ENCODE measurements at regions not wholly inside any gene's neighbourhood (a gene's known extent, or its start where the extent isn't known, plus 50 kb on each side); places are given as distances from the start of the nearest gene placed in this dataset.

- peaks cover 4% of the 10 kb centered on the region for H3K27me3 Mint-ChIP-seq
- H3K9me3 Mint-ChIP-seq = no peaks in the 10 kb centered on the region
- H3K4me3 Mint-ChIP-seq = no peak overlapping the region
- peaks cover 3% of the 10 kb centered on the region for H3K4me1 Mint-ChIP-seq
- no peak for DNase-seq
- no peaks in the 10 kb centered on the region for H3K36me3 Mint-ChIP-seq
- H3K27ac Mint-ChIP-seq = no peak overlapping the region
Measured at GRCh38 chr16:48105976-48106375, 49.8 kb downstream of the ABCC12 start.

GRCh38 chr16:48105456-48105855, 50.3 kb downstream of the ABCC12 start:
- Mint-ChIP-seq H3K27ac (no peak overlapping the region), H3K4me3 (no peak overlapping the region), H3K9me3 (no peaks in the 10 kb centered on the region), H3K27me3 (peaks cover 4% of the 10 kb centered on the region), H3K4me1 (peaks cover 3% of the 10 kb centered on the region), H3K36me3 (no peaks in the 10 kb centered on the region)
- no peak for DNase-seq

GRCh38 chr16:48103591-48103990, 52.2 kb downstream of the ABCC12 start:
- H3K9me3 Mint-ChIP-seq = no peaks in the 10 kb centered on the region
- no peak overlapping the region for H3K27ac Mint-ChIP-seq
- H3K36me3 Mint-ChIP-seq = no peaks in the 10 kb centered on the region
- DNase-seq = no peak
- no peak overlapping the region for H3K4me3 Mint-ChIP-seq
- H3K4me1 Mint-ChIP-seq = peaks cover 3% of the 10 kb centered on the region
- peaks cover 4% of the 10 kb centered on the region for H3K27me3 Mint-ChIP-seq

- Mint-ChIP-seq H3K27ac (no peak overlapping the region), H3K4me1 (peaks cover 3% of the 10 kb centered on the region), H3K9me3 (no peaks in the 10 kb centered on the region), H3K27me3 (peaks cover 4% of the 10 kb centered on the region), H3K4me3 (no peak overlapping the region), H3K36me3 (no peaks in the 10 kb centered on the region)
- no peak for DNase-seq
Measured at GRCh38 chr16:48102083-48103008, 53.4 kb downstream of the ABCC12 start.

GRCh38 chr16:48101069-48101674, 54.6 kb downstream of the ABCC12 start:
- Mint-ChIP-seq H3K4me1 (peaks cover 3% of the 10 kb centered on the region), H3K27ac (no peak overlapping the region), H3K4me3 (no peak overlapping the region), H3K36me3 (no peaks in the 10 kb centered on the region), H3K27me3 (peaks cover 4% of the 10 kb centered on the region), H3K9me3 (no peaks in the 10 kb centered on the region)
- no peak for DNase-seq

GRCh38 chr16:48099455-48099854, 56.3 kb downstream of the ABCC12 start:
- peaks cover 4% of the 10 kb centered on the region for H3K27me3 Mint-ChIP-seq
- H3K27ac Mint-ChIP-seq = no peak overlapping the region
- H3K36me3 Mint-ChIP-seq = no peaks in the 10 kb centered on the region
- no peaks in the 10 kb centered on the region for H3K9me3 Mint-ChIP-seq
- H3K4me3 Mint-ChIP-seq = no peak overlapping the region
- H3K4me1 Mint-ChIP-seq = peaks cover 3% of the 10 kb centered on the region
- DNase-seq = no peak

- no peak for DNase-seq
- Mint-ChIP-seq H3K27ac (no peak overlapping the region), H3K27me3 (peaks cover 4% of the 10 kb centered on the region), H3K36me3 (no peaks in the 10 kb centered on the region), H3K4me3 (no peak overlapping the region), H3K4me1 (peaks cover 3% of the 10 kb centered on the region), H3K9me3 (no peaks in the 10 kb centered on the region)
Measured at GRCh38 chr16:48098472-48098871, 57.3 kb downstream of the ABCC12 start.

- H3K4me1 Mint-ChIP-seq = no peaks in the 10 kb centered on the region
- H3K27ac Mint-ChIP-seq = no peak overlapping the region
- H3K9me3 Mint-ChIP-seq = no peaks in the 10 kb centered on the region
- H3K4me3 Mint-ChIP-seq = no peak overlapping the region
- peaks cover 15% of the 10 kb centered on the region for H3K27me3 Mint-ChIP-seq
- no peak for DNase-seq
- no peaks in the 10 kb centered on the region for H3K36me3 Mint-ChIP-seq
Measured at GRCh38 chr16:48091117-48091516, 64.7 kb downstream of the ABCC12 start.

- Mint-ChIP-seq H3K36me3 (no peaks in the 10 kb centered on the region), H3K27me3 (peaks cover 15% of the 10 kb centered on the region), H3K9me3 (no peaks in the 10 kb centered on the region), H3K27ac (no peak overlapping the region), H3K4me3 (no peak overlapping the region), H3K4me1 (no peaks in the 10 kb centered on the region)
- no peak for DNase-seq
Measured at GRCh38 chr16:48089053-48089792, 66.6 kb downstream of the ABCC12 start.

- Mint-ChIP-seq H3K36me3 (no peaks in the 10 kb centered on the region), H3K4me3 (no peak overlapping the region), H3K9me3 (no peaks in the 10 kb centered on the region), H3K27ac (no peak overlapping the region), H3K27me3 (peaks cover 19% of the 10 kb centered on the region), H3K4me1 (no peaks in the 10 kb centered on the region)
- DNase-seq = no peak
Measured at GRCh38 chr16:48087639-48088038, 68.2 kb downstream of the ABCC12 start.

GRCh38 chr16:48086422-48086821, 69.4 kb downstream of the ABCC12 start:
- no peaks in the 10 kb centered on the region for H3K9me3 Mint-ChIP-seq
- H3K36me3 Mint-ChIP-seq = no peaks in the 10 kb centered on the region
- H3K4me3 Mint-ChIP-seq = no peak overlapping the region
- DNase-seq = no peak
- H3K27ac Mint-ChIP-seq = no peak overlapping the region
- H3K4me1 Mint-ChIP-seq = no peaks in the 10 kb centered on the region
- peaks cover 13% of the 10 kb centered on the region for H3K27me3 Mint-ChIP-seq

GRCh38 chr16:48085729-48086128, 70.1 kb downstream of the ABCC12 start:
- Mint-ChIP-seq H3K36me3 (no peaks in the 10 kb centered on the region), H3K27ac (no peak overlapping the region), H3K9me3 (no peaks in the 10 kb centered on the region), H3K27me3 (peaks cover 6% of the 10 kb centered on the region), H3K4me3 (no peak overlapping the region), H3K4me1 (no peaks in the 10 kb centered on the region)
- DNase-seq = no peak

GRCh38 chr16:48084826-48085225, 71.0 kb downstream of the ABCC12 start:
- Mint-ChIP-seq H3K4me3 (no peak overlapping the region), H3K4me1 (no peaks in the 10 kb centered on the region), H3K27ac (no peak overlapping the region), H3K27me3 (peaks cover 4% of the 10 kb centered on the region), H3K36me3 (no peaks in the 10 kb centered on the region), H3K9me3 (no peaks in the 10 kb centered on the region)
- no peak for DNase-seq

- H3K4me1 Mint-ChIP-seq = no peaks in the 10 kb centered on the region
- peaks cover 8% of the 10 kb centered on the region for H3K27me3 Mint-ChIP-seq
- H3K9me3 Mint-ChIP-seq = no peaks in the 10 kb centered on the region
- H3K4me3 Mint-ChIP-seq = no peak overlapping the region
- DNase-seq = no peak
- H3K27ac Mint-ChIP-seq = no peak overlapping the region
- no peaks in the 10 kb centered on the region for H3K36me3 Mint-ChIP-seq
Measured at GRCh38 chr16:48082516-48082915, 73.3 kb downstream of the ABCC12 start.

- no peak overlapping the region for H3K4me3 Mint-ChIP-seq
- H3K36me3 Mint-ChIP-seq = no peaks in the 10 kb centered on the region
- no peaks in the 10 kb centered on the region for H3K4me1 Mint-ChIP-seq
- no peak for DNase-seq
- no peaks in the 10 kb centered on the region for H3K9me3 Mint-ChIP-seq
- peaks cover 8% of the 10 kb centered on the region for H3K27me3 Mint-ChIP-seq
- no peak overlapping the region for H3K27ac Mint-ChIP-seq
Measured at GRCh38 chr16:48081656-48082055, 74.1 kb downstream of the ABCC12 start.

All from activated naive CD8-positive, alpha-beta T cell treated with anti-CD3 and anti-CD28 coated beads for 36 hours (primary cell).